GM18508 (cell line): ENCODE measurements at regions not wholly inside any gene's neighbourhood (a gene's known extent, or its start where the extent isn't known, plus 50 kb on each side); places are given as distances from the start of the nearest gene placed in this dataset.
"Not testable (repeated sequence)": the region's sequence is repeated elsewhere in the genome, so short reads cannot be mapped to it uniquely, and the experiment has no call there.

Experiments
- ATAC-seq: cut with Tn5 transposase; IDR thresholded peaks from one replicate; pipeline ENCODE4 v1.9.1; 2021; ENCODE audit warnings: moderate number of reproducible peaks; ENCODE audit not compliant: insufficient read depth, unreplicated experiment

DNA sequence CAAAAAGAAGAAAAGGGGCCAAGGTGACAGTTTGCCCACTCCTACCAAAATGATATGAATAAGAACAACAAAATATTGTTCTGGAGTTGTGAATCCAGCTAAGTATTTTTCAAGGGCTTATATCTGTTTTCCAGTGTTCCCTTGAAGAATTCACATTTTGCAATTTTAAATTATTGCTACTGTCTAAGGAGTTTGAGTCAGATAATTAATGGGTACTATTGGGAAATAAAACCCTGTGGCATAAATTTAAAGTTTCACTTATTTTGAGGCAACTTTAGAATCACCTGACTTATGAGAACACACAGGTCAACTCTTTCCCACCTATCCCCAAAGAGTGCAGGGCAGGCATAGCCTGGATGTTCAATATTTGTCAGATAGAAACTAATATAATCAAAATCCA lies 188.0 kb upstream of the GHR start:
- ATAC-seq = no peak

GRCh38 chr5:42235837-42236236 lies 187.4 kb upstream of the GHR start:
- ATAC-seq = no peak

DNA sequence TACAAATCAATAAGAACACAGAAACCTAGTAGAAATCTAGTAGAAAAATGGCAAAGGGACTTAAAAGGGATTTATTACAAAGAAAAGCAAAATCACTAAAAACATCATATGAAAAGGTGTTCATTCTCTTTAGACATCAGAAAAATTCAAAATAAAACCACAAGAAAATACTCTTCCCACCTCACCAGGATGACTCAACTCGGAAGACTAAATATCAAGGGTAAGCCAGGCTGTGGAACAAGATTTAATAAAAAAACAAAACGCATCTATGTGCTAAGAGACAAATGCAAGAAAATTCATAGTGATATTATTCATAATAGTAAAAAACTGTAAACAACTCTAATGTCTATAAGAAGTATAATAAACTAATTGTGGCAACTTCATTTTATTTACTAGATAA lies 181.6 kb upstream of the GHR start:
- no peak for ATAC-seq

GRCh38 chr5:42242210-42242609 lies 181.0 kb upstream of the GHR start:
- ATAC-seq = no peak

- ATAC-seq = no peak
Measured at GRCh38 chr5:42242881-42243485, 180.3 kb upstream of the GHR start.

DNA sequence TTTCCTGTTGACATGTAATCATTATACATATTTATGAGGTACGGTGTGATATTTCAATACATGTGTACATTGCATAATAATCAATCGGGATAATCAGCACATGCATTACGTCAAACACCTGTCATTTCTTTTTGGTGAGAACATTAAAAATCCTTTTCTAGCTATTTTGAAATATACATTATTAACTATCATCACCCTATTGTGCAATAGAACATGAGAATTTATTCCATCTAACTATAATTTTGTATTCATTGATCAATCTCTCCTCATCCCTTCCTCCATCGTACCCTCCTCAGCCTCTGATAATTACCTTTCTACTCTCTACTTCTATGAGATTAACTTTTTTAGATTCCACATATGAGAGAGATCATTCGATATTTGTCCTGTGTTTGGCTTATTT lies 170.9 kb upstream of the GHR start:
- no peak for ATAC-seq

DNA sequence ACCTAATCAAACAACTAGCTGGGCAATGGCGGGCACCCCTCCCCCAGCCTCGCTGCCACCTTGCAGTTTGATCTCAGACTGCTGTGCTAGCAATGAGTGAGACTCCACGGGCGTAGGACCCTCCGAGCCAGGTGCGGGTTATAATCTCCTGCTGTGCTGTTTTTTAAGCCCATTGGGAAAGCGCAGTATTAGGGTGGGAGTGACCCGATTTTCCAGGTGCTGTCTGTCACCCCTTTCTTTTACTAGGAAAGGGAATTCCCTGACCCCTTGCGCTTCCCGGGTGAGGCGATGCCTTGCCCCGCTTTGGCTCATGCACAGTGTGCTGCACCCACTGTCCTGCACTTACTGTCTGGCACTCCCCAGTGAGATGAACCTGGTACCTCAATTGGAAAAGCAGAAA lies 163.3 kb upstream of the GHR start:
- not testable (repeated sequence) for ATAC-seq

- no peak for ATAC-seq
Measured at GRCh38 chr5:42267091-42267490, 156.1 kb upstream of the GHR start.

GRCh38 chr5:42268170-42268569 lies 155.1 kb upstream of the GHR start:
- not testable (repeated sequence) for ATAC-seq

- ATAC-seq = no peak
Measured at GRCh38 chr5:42268630-42269029, 154.6 kb upstream of the GHR start.

DNA sequence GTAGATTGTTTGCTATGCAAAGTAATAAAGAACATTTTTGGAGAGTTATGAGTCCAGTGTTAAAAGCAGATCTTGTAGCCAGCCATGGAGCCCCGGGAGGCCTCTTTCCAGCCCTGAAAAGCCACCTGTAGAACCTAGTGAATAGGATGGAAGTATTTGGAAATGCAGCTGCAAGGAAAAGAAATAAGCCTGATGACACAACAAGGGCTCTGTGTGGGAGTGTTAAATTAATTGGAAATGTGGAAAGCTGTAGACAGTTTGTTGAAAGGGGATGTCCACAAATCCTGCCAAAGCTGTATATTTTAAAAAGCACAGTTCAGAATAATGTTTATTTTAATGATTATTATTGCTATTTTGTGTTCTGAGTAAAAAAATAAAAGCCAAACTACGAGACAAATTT lies 152.5 kb upstream of the GHR start:
- ATAC-seq = no peak

GRCh38 chr5:42274913-42275312 lies 148.3 kb upstream of the GHR start:
- no peak for ATAC-seq

- no peak for ATAC-seq
Measured at GRCh38 chr5:42277293-42277692, 145.9 kb upstream of the GHR start.

- no peak for ATAC-seq
Measured at GRCh38 chr5:42284584-42284983, 138.7 kb upstream of the GHR start.

DNA sequence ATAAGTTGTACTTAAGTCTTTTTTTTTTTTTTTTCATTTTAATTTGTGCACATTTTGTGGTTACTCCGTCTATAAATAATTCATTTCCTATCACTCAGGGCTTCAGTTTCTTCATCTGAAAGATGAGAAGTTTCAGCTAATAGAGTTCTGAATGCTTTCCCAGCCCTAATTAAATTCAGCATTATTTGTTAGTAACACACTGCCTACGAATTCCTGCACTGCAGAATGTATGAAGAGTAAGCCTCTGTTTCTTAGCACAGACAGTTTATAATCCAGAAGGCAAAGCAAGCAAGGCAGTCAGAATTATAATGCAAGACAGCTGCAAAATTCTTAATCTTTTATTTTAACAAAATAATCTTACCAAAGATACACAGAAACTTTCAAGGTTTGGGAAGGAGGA lies 138.0 kb upstream of the GHR start:
- ATAC-seq = no peak

GRCh38 chr5:42300496-42300895 lies 122.7 kb upstream of the GHR start:
- no peak for ATAC-seq

- no peak for ATAC-seq
Measured at GRCh38 chr5:42301349-42301748, 121.9 kb upstream of the GHR start.

- no peak for ATAC-seq
Measured at GRCh38 chr5:42302186-42302585, 121.1 kb upstream of the GHR start.

DNA sequence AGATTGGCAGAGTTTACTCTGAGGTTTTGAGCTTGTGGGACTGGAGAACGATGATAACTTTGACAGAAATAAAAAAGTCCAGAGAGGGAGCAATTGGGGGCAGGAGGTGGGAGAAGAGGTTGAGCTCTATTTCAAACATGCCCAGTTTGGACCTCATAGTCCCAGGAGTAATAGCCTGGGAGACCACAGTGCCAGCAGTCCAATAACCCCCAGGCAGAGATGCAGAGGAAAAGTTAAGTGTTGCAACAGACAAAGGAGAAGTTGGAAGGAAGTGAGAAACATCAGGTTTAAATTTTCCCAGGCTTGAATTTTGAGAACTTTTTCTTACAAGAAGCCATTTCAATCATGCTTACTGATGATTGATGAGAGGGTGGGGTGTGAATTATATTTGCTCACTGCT lies 117.0 kb upstream of the GHR start:
- ATAC-seq = no peak

DNA sequence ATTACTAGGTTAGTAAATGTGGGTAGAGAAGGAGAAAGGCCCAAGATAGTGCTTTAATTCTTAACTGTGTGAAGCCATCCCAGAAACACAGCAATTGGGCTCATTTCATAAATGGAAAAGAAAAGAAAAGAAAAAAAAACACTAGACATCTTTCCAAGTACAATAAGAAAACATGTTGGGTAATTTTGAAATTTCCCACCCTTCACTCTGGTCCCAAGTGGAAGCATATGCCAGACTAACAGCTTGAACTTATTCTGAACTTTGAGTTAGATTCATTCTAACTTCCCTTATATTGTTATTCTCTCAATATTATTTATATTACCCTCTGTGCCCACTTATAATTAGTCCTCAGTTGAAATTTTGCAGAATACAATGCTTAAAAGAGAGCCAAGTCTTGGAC lies 113.4 kb upstream of the GHR start:
- ATAC-seq = no peak

- ATAC-seq = no peak
Measured at GRCh38 chr5:42315214-42315613, 108.0 kb upstream of the GHR start.

DNA sequence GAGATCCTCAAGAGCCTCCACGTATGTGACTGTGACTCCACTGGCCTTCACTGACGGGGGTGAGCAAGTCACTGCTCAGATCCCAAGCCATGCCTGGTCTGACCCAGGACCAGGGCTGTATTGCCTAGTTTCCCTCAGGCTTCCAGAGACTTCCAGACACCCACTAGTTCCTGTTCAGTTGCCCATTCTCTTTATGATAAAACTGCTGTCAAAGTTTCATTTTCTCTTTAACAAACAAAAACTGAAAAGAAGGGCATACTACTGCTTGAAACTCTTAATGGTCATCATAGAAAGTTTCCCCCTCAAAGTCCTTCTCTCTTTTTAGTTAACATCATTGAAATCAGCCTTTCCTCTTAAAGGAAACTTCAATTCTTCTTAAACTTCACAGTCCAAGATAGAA lies 105.7 kb upstream of the GHR start:
- no peak for ATAC-seq

GRCh38 chr5:42319546-42319945 lies 103.7 kb upstream of the GHR start:
- ATAC-seq = not testable (repeated sequence)
